ENCODE measurements at regions not wholly inside any gene's neighbourhood (a gene's known extent, or its start where the extent isn't known, plus 50 kb on each side); places are given as distances from the start of the nearest gene placed in this dataset.

DNA sequence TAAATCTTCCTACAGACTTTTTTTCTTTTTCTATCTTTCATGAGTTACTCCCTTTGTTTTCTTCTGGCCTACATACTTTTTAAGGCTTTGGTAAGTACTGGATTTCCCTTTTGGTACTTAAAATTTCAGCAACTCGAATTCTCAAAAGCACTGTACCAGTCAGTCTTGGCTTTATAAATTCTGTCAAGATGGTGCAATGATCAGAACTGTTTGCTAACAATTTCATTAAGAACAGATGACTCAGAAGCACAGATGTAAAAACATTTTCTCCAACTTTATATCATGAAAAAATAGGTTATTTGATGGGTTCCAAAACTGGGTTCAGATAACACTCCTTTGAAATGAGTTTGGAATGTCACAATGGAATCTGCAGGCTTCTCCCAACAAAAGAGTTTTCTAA is 1961.8 kb upstream of the FLRT2 start:
- no peak for DNase-seq (ENCODE audit: low read depth, low spot score)
- Histone ChIP-seq H3K27me3 (ENCODE audit: control insufficient read depth in 2 of 2, insufficient read depth in 2 of 2, low read length in 2 of 2) (no peaks in the 10 kb centered on the region), H3K27ac (ENCODE audit: insufficient read depth, low read depth, low read length) (no peak overlapping the region), H3K9me1 (replicated peaks; ENCODE audit: control insufficient read depth, extremely low read depth, insufficient read depth, low read length) (no peaks in the 10 kb centered on the region), H3K9me3 (replicated peaks; ENCODE audit: control insufficient read depth, insufficient read depth, low read length) (no peaks in the 10 kb centered on the region), H3K79me2 (ENCODE audit: control insufficient read depth, insufficient read depth, low read length) (no peaks in the 10 kb centered on the region), H2AFZ (ENCODE audit: low read depth, low read length) (no peak overlapping the region), H4K20me1 (replicated peaks; ENCODE audit: control insufficient read depth, extremely low read depth, insufficient read depth, low read length) (no peaks in the 10 kb centered on the region), H3K4me1 (ENCODE audit: control insufficient read depth, extremely low read depth, insufficient read depth, low read length) (no peaks in the 10 kb centered on the region), H3K4me2 (ENCODE audit: insufficient read depth, low read length) (no peak overlapping the region), H3K9ac (replicated peaks; ENCODE audit: extremely low read depth, insufficient read depth, low read length) (no peak overlapping the region), H3K4me3 (replicated peaks in 1 of 3; ENCODE audit: insufficient read depth in 1 of 3, low read depth in 1 of 3, low read length in 3 of 3) (no peak overlapping the region), H3K36me3 (ENCODE audit: control insufficient read depth in 2 of 2, extremely low read depth in 1 of 2, insufficient read depth in 2 of 2, low read length in 2 of 2) (no peaks in the 10 kb centered on the region)
- TF ChIP-seq, protein P1, sequence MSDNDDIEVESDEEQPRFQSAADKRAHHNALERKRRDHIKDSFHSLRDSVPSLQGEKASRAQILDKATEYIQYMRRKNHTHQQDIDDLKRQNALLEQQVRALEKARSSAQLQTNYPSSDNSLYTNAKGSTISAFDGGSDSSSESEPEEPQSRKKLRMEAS (IDR thresholded peaks at IDR 0.05; ENCODE audit: insufficient read depth, insufficient read length): no peak
- TF ChIP-seq JUN (IDR thresholded peaks at IDR 0.05; ENCODE audit: borderline replicate concordance, insufficient read depth, insufficient read length, low read depth) (no peak), POLR2AphosphoS5 (IDR thresholded peaks at IDR 0.05; ENCODE audit: insufficient read depth, low read depth, low read length) (no peak), POLR2A (IDR thresholded peaks at IDR 0.05; ENCODE audit: low read depth, low read length) (no peak), FOS (IDR thresholded peaks at IDR 0.05; ENCODE audit: borderline replicate concordance, insufficient read depth, low read length) (no peak), GATA2 (IDR thresholded peaks at IDR 0.05; ENCODE audit: insufficient read depth, insufficient read length, low read depth, low read length) (no peak), MYC (IDR thresholded peaks at IDR 0.05; ENCODE audit: low read depth, low read length) (no peak), EZH2 (IDR thresholded peaks at IDR 0.05; ENCODE audit: borderline replicate concordance, low read depth, low read length, severe bottlenecking) (no peak)
- TF ChIP-seq, protein P2, sequence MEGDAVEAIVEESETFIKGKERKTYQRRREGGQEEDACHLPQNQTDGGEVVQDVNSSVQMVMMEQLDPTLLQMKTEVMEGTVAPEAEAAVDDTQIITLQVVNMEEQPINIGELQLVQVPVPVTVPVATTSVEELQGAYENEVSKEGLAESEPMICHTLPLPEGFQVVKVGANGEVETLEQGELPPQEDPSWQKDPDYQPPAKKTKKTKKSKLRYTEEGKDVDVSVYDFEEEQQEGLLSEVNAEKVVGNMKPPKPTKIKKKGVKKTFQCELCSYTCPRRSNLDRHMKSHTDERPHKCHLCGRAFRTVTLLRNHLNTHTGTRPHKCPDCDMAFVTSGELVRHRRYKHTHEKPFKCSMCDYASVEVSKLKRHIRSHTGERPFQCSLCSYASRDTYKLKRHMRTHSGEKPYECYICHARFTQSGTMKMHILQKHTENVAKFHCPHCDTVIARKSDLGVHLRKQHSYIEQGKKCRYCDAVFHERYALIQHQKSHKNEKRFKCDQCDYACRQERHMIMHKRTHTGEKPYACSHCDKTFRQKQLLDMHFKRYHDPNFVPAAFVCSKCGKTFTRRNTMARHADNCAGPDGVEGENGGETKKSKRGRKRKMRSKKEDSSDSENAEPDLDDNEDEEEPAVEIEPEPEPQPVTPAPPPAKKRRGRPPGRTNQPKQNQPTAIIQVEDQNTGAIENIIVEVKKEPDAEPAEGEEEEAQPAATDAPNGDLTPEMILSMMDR (IDR thresholded peaks at IDR 0.05; ENCODE audit: extremely low read depth in 1 of 2, insufficient read depth in 1 of 2, low read depth in 1 of 2, low read length in 2 of 2): no peak
- dilution Hi-C loops (cut with MboI; ENCODE audit: extremely low pct_ligation_motif_present, low sequenced_read_pairs): no loop called here
- FAIRE-seq: no peak
- intact Hi-C loops (cut with micrococcal nuclease): no loop called here
- POLR2A ChIA-PET: no interaction called here
- no TSS peak for BruUV-seq (replicated peaks)
- CTCF ChIA-PET: no interaction called here
